Mesenchymal stem cell (in vitro differentiated cells and primary cell): ENCODE measurements at regions not wholly inside any gene's neighbourhood (a gene's known extent, or its start where the extent isn't known, plus 50 kb on each side); places are given as distances from the start of the nearest gene placed in this dataset.

Experiments used
- DNase-seq: peaks from one replicate; pipeline ENCODE4 v3.0.0-alpha.2; 2013
- H2AFZ ChIP-seq: one replicate; pipeline ENCODE4 v1.6.1; 2013; ENCODE audit warnings: low read depth, mild to moderate bottlenecking, control low read depth, inconsistent platforms, low read length, moderate library complexity
- H2AK5ac ChIP-seq: 2 replicates; pipeline ENCODE4 v1.6.1; 2013; ENCODE audit warnings: low read length, moderate library complexity, mild to moderate bottlenecking, inconsistent platforms; ENCODE audit not compliant: severe bottlenecking
- H2BK120ac ChIP-seq: one replicate; pipeline ENCODE4 v1.6.1; 2013; ENCODE audit warnings: low read depth, mild to moderate bottlenecking, inconsistent platforms, low read length, moderate library complexity
- H2BK12ac ChIP-seq, 2 experiments: one replicate each; pipeline ENCODE4 v1.6.1; 2013; ENCODE audit warnings: inconsistent platforms in 2 of 2, low read length in 2 of 2, mild to moderate bottlenecking in 2 of 2, moderate library complexity in 2 of 2, control low read depth in 1 of 2
- H2BK15ac ChIP-seq: one replicate; pipeline ENCODE4 v1.6.1; 2013; ENCODE audit warnings: mild to moderate bottlenecking, low read depth, inconsistent platforms; ENCODE audit not compliant: poor library complexity, severe bottlenecking
- H2BK5ac ChIP-seq: 2 replicates; pipeline ENCODE4 v1.6.1; 2013; ENCODE audit warnings: low read depth, mild to moderate bottlenecking, low read length, control low read depth, inconsistent platforms; ENCODE audit not compliant: poor library complexity, severe bottlenecking
- H3K14ac ChIP-seq, 2 experiments: one replicate each; pipeline ENCODE4 v1.6.1; 2013; ENCODE audit warnings: inconsistent platforms in 2 of 2, low read length in 2 of 2, control low read depth in 1 of 2, mild to moderate bottlenecking in 1 of 2, moderate library complexity in 1 of 2
- H3K18ac ChIP-seq, 2 experiments: one replicate each; pipeline ENCODE4 v1.6.1; 2013; ENCODE audit warnings: inconsistent platforms in 2 of 2, low read length in 2 of 2, control low read depth in 1 of 2, low read depth in 1 of 2, mild to moderate bottlenecking in 1 of 2
- H3K23ac ChIP-seq, 2 experiments: one replicate each; pipeline ENCODE4 v1.6.1; 2013; ENCODE audit warnings: inconsistent platforms in 2 of 2, low read length in 2 of 2, mild to moderate bottlenecking in 2 of 2, moderate library complexity in 2 of 2, control low read depth in 1 of 2
- H3K27ac ChIP-seq: 2 replicates; pipeline ENCODE4 v1.5.1; 2013; ENCODE audit warnings: mild to moderate bottlenecking, moderate library complexity, low read length, control low read depth, inconsistent platforms; ENCODE audit not compliant: poor library complexity, severe bottlenecking
- H3K27me3 ChIP-seq, 2 experiments: 2 replicates each; pipeline versions ENCODE4 v1.6.1 to v1.7.0; 2013; ENCODE audit warnings: low read length in 2 of 2, mild to moderate bottlenecking in 2 of 2, moderate library complexity in 2 of 2, control low read depth in 1 of 2, inconsistent platforms in 1 of 2; ENCODE audit not compliant: control insufficient read depth in 1 of 2, insufficient read depth in 1 of 2
- H3K36me3 ChIP-seq, 2 experiments: 2 replicates each; pipeline versions ENCODE4 v1.6.1 to v1.7.0; 2013; ENCODE audit warnings: low read length in 2 of 2, control low read depth in 1 of 2, inconsistent platforms in 1 of 2, low read depth in 1 of 2, mild to moderate bottlenecking in 1 of 2; ENCODE audit not compliant: insufficient read depth in 2 of 2, control insufficient read depth in 1 of 2
- H3K4ac ChIP-seq, 2 experiments: one replicate each; pipeline ENCODE4 v1.6.1; 2013; ENCODE audit warnings: inconsistent platforms in 2 of 2, low read length in 2 of 2, mild to moderate bottlenecking in 2 of 2, moderate library complexity in 2 of 2, control low read depth in 1 of 2, low read depth in 1 of 2
- H3K4me1 ChIP-seq: 2 replicates; pipeline ENCODE4 v1.6.1; 2013; ENCODE audit warnings: low read depth, low read length, control low read depth; ENCODE audit not compliant: control insufficient read depth, insufficient read depth
- H3K4me2 ChIP-seq: 2 replicates; pipeline ENCODE4 v1.6.1; 2013; ENCODE audit warnings: low read length, mild to moderate bottlenecking, inconsistent platforms; ENCODE audit not compliant: poor library complexity, severe bottlenecking
- H3K4me3 ChIP-seq, 2 experiments: 2 replicates each; pipeline versions ENCODE4 v1.5.1 to v1.7.0; 2013; ENCODE audit warnings: low read length in 2 of 2, mild to moderate bottlenecking in 2 of 2, control low read depth in 1 of 2, low read depth in 1 of 2; ENCODE audit not compliant: insufficient read depth in 1 of 2
- H3K79me1 ChIP-seq: replicated peaks from 2 replicates; pipeline ENCODE4 v1.6.1; 2013; ENCODE audit warnings: mild to moderate bottlenecking, control low read depth, low read length, inconsistent platforms; ENCODE audit not compliant: poor library complexity, severe bottlenecking
- H3K9ac ChIP-seq: 2 replicates; pipeline ENCODE4 v1.7.0; 2013; ENCODE audit warnings: mild to moderate bottlenecking, low read length, moderate library complexity
- H3K9me3 ChIP-seq: 2 replicates; pipeline ENCODE4 v1.7.0; 2013; ENCODE audit warnings: mild to moderate bottlenecking, low read length; ENCODE audit not compliant: control insufficient read depth
- H4K8ac ChIP-seq: one replicate; pipeline ENCODE4 v1.6.1; 2013; ENCODE audit warnings: inconsistent platforms, mild to moderate bottlenecking, low read length, moderate library complexity
- H4K91ac ChIP-seq: one replicate; pipeline ENCODE4 v1.6.1; 2013; ENCODE audit warnings: mild to moderate bottlenecking, low read length, inconsistent platforms
- WGBS: methylation state at CpG from one replicate; pipeline ENCODE4 v1.1.7; 2013; ENCODE audit warnings: mixed read lengths; 5-methylcytosine and 5-hydroxymethylcytosine counted together

DNA sequence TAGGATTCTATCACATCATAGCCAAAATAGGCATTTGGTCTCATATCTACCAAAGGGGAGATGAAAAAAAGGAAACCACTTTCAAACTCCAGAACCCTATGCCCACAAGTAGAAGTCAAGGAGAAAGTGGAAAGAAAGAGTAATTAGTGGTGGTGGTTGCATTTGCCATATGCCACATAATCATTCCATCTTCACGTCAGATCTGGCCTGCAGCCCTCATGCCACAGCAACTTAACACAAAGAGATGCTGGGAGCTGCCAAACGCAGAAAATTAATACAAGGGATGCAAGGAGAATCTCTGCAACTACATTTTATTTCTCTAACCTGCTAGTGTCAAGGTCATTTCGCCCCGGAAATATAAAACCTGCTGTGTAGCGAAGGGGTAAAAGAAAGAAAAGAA, 148.6 kb upstream of the FOXN3 start:
- H2BK12ac ChIP-seq, result no peak overlapping the region
- H3K18ac ChIP-seq, result no peak overlapping the region
- no peak overlapping the region for H3K9ac ChIP-seq
- no peak overlapping the region for H2BK15ac ChIP-seq
- H3K4me2 ChIP-seq, result no peak overlapping the region
- no peak overlapping the region for H4K91ac ChIP-seq
- no peak overlapping the region for H4K8ac ChIP-seq
- H2AFZ ChIP-seq, result no peak overlapping the region
- no peak overlapping the region for H2AK5ac ChIP-seq
- no peak overlapping the region for H2BK5ac ChIP-seq
- WGBS, result 97% methylated on average over 5 of the region's 5 CpGs
- H3K4ac ChIP-seq, result no peak overlapping the region
- no peak overlapping the region for H3K4me3 ChIP-seq
- no peaks in the 10 kb centered on the region for H3K27me3 ChIP-seq
- no peak overlapping the region for H3K27ac ChIP-seq
- no peak overlapping the region for H3K14ac ChIP-seq
- H2BK120ac ChIP-seq, result no peak overlapping the region
- H3K23ac ChIP-seq, result no peak overlapping the region
- H3K9me3 ChIP-seq, result no peaks in the 10 kb centered on the region
- peaks cover 23% of the 10 kb centered on the region for H3K79me1 ChIP-seq
- no peak for DNase-seq
- peaks cover 3% of the 10 kb centered on the region for H3K4me1 ChIP-seq
- peaks cover 0 to 3% of the 10 kb centered on the region in 2 experiments for H3K36me3 ChIP-seq

DNA sequence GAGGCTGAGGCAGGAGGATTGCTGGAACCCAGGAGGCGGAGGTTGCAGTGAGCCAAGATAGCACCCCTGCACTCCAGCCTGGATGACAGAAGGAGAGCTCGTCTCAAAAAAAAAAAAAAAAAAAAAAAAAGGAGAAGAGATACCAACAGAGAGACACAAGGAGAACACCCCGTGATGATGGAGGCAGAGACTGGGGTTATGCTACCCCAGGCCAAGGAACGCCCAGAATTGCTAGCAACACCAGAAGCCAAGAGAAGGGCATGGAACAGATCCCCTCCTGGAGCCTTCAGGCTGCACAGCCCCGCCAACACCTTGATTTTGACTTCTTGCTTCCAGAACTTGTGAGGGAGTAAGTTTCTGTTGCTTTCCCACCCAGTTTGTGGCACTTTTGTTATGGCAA, 148.0 kb upstream of the FOXN3 start:
- Histone ChIP-seq H2BK12ac (no peak overlapping the region), H4K8ac (no peak overlapping the region), H3K23ac (no peak overlapping the region), H3K4me2 (no peak overlapping the region), H2AK5ac (no peak overlapping the region), H4K91ac (no peak overlapping the region), H2BK15ac (no peak overlapping the region), H3K79me1 (peaks cover 25% of the 10 kb centered on the region), H3K4me3 (no peak overlapping the region), H2BK5ac (no peak overlapping the region), H3K9ac (no peak overlapping the region), H3K9me3 (no peaks in the 10 kb centered on the region), H3K14ac (no peak overlapping the region), H3K36me3 (peaks cover 0 to 3% of the 10 kb centered on the region in 2 experiments), H2BK120ac (no peak overlapping the region), H3K27me3 (no peaks in the 10 kb centered on the region), H3K4me1 (peaks cover 3% of the 10 kb centered on the region), H3K18ac (no peak overlapping the region), H2AFZ (no peak overlapping the region), H3K4ac (no peak overlapping the region), H3K27ac (no peak overlapping the region)
- 94% methylated on average over 5 of the region's 5 CpGs for WGBS
- DNase-seq, result no peak

DNA sequence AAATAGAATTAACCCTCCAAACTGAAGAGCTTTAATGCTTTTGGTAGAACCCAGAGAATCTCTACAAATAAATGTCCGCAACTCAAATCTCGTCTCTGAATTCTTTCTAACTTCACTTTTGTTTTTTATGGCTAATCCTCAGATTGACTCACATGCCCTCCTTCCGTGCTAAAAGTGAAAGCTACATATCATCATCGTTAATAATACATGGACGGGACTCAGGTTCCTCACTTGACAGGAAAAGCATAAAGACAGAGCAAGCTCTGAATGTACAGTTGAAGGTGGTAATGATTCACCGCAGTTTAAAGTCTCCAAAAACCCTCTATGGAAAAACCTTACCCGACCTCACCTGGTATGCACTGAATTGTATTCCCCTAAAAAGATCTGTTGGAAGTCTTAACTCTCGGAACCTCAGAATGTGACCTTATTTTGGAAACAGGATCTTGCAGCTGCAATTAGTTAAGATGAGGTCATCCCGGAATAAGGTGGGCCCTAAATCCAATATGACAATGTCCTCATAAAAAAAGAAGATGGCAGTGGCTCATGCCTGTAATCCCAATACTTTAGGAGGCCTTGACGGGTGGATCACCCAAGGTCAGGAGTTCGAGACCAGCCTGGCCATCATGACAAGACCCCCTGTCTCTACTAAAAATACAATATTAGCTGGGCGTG, 147.4 kb upstream of the FOXN3 start:
- Histone ChIP-seq H2BK120ac (no peak overlapping the region), H4K8ac (no peak overlapping the region), H3K14ac (no peak overlapping the region), H2BK15ac (no peak overlapping the region), H4K91ac (no peak overlapping the region), H3K18ac (no peak overlapping the region), H3K4me1 (peaks cover 3% of the 10 kb centered on the region), H3K4me3 (peak overlapping the region in 1 of 2 experiments; percentile 64), H3K27ac (peak overlapping the region; percentile 41), H2BK5ac (no peak overlapping the region), H2AFZ (no peak overlapping the region), H2AK5ac (no peak overlapping the region), H3K4me2 (peak overlapping the region; percentile 54), H3K9ac (peak overlapping the region; percentile 57), H3K27me3 (no peaks in the 10 kb centered on the region), H3K9me3 (no peaks in the 10 kb centered on the region), H3K79me1 (peaks cover 22% of the 10 kb centered on the region), H3K36me3 (peaks cover 0 to 3% of the 10 kb centered on the region in 2 experiments), H3K23ac (no peak overlapping the region), H3K4ac (no peak overlapping the region), H2BK12ac (no peak overlapping the region)
- 95% methylated on average over 12 of the region's 12 CpGs for WGBS
- no peak for DNase-seq

DNA sequence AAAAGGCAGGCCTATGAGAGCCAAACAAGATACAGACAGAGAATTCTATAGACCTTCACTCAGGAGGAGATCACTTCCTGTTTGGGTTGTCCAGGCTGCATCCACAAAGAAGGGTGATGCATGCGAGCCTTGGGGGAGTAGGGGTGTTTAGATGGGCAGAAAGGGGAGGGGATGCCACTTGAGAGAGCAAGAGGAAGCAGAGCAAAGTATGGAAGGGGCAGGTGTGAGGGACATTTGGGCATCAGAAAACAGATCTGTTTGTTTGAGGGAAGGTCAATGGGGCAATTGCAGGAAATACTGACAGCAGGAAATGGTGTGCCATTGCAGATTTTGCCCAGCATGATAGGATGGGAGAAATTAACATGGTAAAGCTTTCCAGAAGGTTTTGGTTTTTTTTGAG, 146.4 kb upstream of the FOXN3 start:
- no peaks in the 10 kb centered on the region for H3K9me3 ChIP-seq
- H2AFZ ChIP-seq, result no peak overlapping the region
- H3K36me3 ChIP-seq, result peaks cover 0 to 12% of the 10 kb centered on the region in 2 experiments
- H2BK5ac ChIP-seq, result no peak overlapping the region
- H2BK120ac ChIP-seq, result no peak overlapping the region
- H3K79me1 ChIP-seq, result peaks cover 24% of the 10 kb centered on the region
- H3K27me3 ChIP-seq, result no peaks in the 10 kb centered on the region
- DNase-seq, result no peak
- no peak overlapping the region for H3K14ac ChIP-seq
- no peak overlapping the region for H3K9ac ChIP-seq
- no peak overlapping the region for H4K8ac ChIP-seq
- H3K4ac ChIP-seq, result no peak overlapping the region
- H3K27ac ChIP-seq, result no peak overlapping the region
- H3K4me3 ChIP-seq, result no peak overlapping the region
- peak overlapping the region; percentile 27 for H2AK5ac ChIP-seq
- no peak overlapping the region for H3K4me2 ChIP-seq
- 93% methylated on average over 1 of the region's 1 CpG for WGBS
- H2BK15ac ChIP-seq, result no peak overlapping the region
- no peak overlapping the region for H4K91ac ChIP-seq
- H3K23ac ChIP-seq, result no peak overlapping the region
- H3K4me1 ChIP-seq, result peaks cover 3% of the 10 kb centered on the region
- no peak overlapping the region for H3K18ac ChIP-seq
- no peak overlapping the region for H2BK12ac ChIP-seq
